A549 (cell line): ENCODE measurements at regions not wholly inside any gene's neighbourhood (a gene's known extent, or its start where the extent isn't known, plus 50 kb on each side); places are given as distances from the start of the nearest gene placed in this dataset.

Experiments
- ATAC-seq, 2 experiments: fragments of 200-7000 bp in 1 of 2; fragments of >200 bp in 1 of 2; cut with Nextera tagmentation in 1 of 2; cut with Tn5 transposase in 1 of 2; 3 replicates each; pipeline versions ENCODE4 v1.8.0 to v1.9.1; 2018 to 2020; ENCODE audit warnings: mild to moderate bottlenecking in 1 of 2, moderate library complexity in 1 of 2
- CTCF ChIA-PET: fragments of 300-600 bp; sonication (Branson Sonifier 250); formaldehyde crosslinking; extraction: SDS; loops from one replicate; lab custom pipeline; 2021; ENCODE audit warnings: antibody characterized with exemption, inconsistent platforms; lab: Yijun Ruan, JAX
- POLR2A ChIA-PET: fragments of 350-600 bp; formaldehyde crosslinking; extraction: SDS; loops from one replicate; lab custom pipeline; 2021; ENCODE audit warnings: antibody characterized with exemption, inconsistent platforms; lab: Yijun Ruan, JAX
- DNase-seq, 2 experiments: peaks; one replicate each; pipeline versions ENCODE4 v3.0.0 to v3.0.0-alpha.2; 2011 to 2016; ENCODE audit warnings: low read depth in 1 of 2, low spot score in 1 of 2
- FAIRE-seq: peaks from 2 replicates; lab custom pipeline; 2011; peaks lifted over from hg19 to GRCh38; lab: Jason Lieb, UNC
- H3K27ac ChIP-seq, 2 experiments: fragments of >200 bp; sonication (Bioruptor Twin); formaldehyde crosslinking; 3 replicates each; pipeline ENCODE4 v1.5.1; 2016 to 2017
- H3K4me1 ChIP-seq: fragments of >200 bp; sonication (Bioruptor Twin); formaldehyde crosslinking; 3 replicates; pipeline ENCODE4 v1.6.1; 2016
- H3K4me2 ChIP-seq: fragments of >200 bp; sonication (Bioruptor Twin); formaldehyde crosslinking; 3 replicates; pipeline ENCODE4 v1.6.1; 2016
- H3K4me3 ChIP-seq: fragments of >200 bp; sonication (Bioruptor Twin); formaldehyde crosslinking; 3 replicates; pipeline ENCODE4 v1.5.1; 2016
- H3K9me3 ChIP-seq: fragments of >200 bp; sonication (Bioruptor Twin); formaldehyde crosslinking; 3 replicates; pipeline ENCODE4 v1.6.1; 2016
- BHLHE40 ChIP-seq: IDR thresholded peaks from 2 replicates; pipeline ENCODE4 v1.6.1; 2012; ENCODE audit warnings: low read depth, low read length, inconsistent platforms
- CBX2 ChIP-seq: fragments of 200-600 bp; sonication (generic); IDR thresholded peaks from 2 replicates; pipeline ENCODE4 v1.6.1; 2016; ENCODE audit warnings: low read depth, mild to moderate bottlenecking, borderline replicate concordance
- CBX8 ChIP-seq: fragments of 200-600 bp; sonication (generic); IDR thresholded peaks from 2 replicates; pipeline ENCODE4 v1.6.1; 2016
- CEBPB ChIP-seq, 2 experiments: fragments of >200 bp in 1 of 2; sonication (Bioruptor Twin) in 1 of 2; formaldehyde crosslinking in 1 of 2; IDR thresholded peaks; 2 replicates each; pipeline ENCODE4 v1.6.1; 2012 to 2016
- CHD2 ChIP-seq: fragments of 150-350 bp; IDR thresholded peaks from 2 replicates; pipeline ENCODE4 v1.6.1; 2014; ENCODE audit warnings: low read length; ENCODE audit not compliant: partially characterized antibody
- CHD4 ChIP-seq: fragments of 200-600 bp; sonication (generic); IDR thresholded peaks from 2 replicates; pipeline ENCODE4 v1.6.1; 2016; ENCODE audit warnings: antibody characterized with exemption, mild to moderate bottlenecking, borderline replicate concordance
- EP300 ChIP-seq, 2 experiments: fragments of >200 bp; sonication (Bioruptor Twin); formaldehyde crosslinking; IDR thresholded peaks; 2 replicates in 1 of 2; 3 replicates in 1 of 2; pipeline ENCODE4 v1.6.1; 2016 to 2017
- ESRRA ChIP-seq: fragments of 150-350 bp; IDR thresholded peaks from 2 replicates; pipeline ENCODE4 v1.6.1; 2014; ENCODE audit warnings: mild to moderate bottlenecking, low read length, borderline replicate concordance
- FOSL2 ChIP-seq, 2 experiments: fragments of 450-650 bp in 1 of 2; fragments of >200 bp in 1 of 2; sonication (Bioruptor Twin) in 1 of 2; formaldehyde crosslinking; IDR thresholded peaks; 2 replicates each; pipeline versions ENCODE4 v1.5.0 to v1.6.1; 2016 to 2020; ENCODE audit warnings: mild to moderate bottlenecking in 1 of 2, moderate library complexity in 1 of 2
- HOXB13 ChIP-seq: fragments of 250-450 bp; sonication (Bioruptor Pico); IDR thresholded peaks from 2 replicates; pipeline ENCODE4 v1.5.0; 2020; ENCODE audit warnings: low read depth, mild to moderate bottlenecking, moderate library complexity
- HOXB5 ChIP-seq: fragments of 250-450 bp; sonication (Bioruptor Pico); IDR thresholded peaks from 2 replicates; pipeline ENCODE4 v1.5.0; 2020; ENCODE audit warnings: mild to moderate bottlenecking, moderate library complexity
- MAFK ChIP-seq: fragments of 450-650 bp; IDR thresholded peaks from 2 replicates; pipeline ENCODE4 v1.6.1; 2014; ENCODE audit not compliant: partially characterized antibody
- NFE2L2 ChIP-seq: fragments of 150-350 bp; conservative IDR thresholded peaks from 2 replicates; pipeline ENCODE4 v1.6.1; 2014; ENCODE audit warnings: low read length
- POLR2A ChIP-seq: IDR thresholded peaks from 2 replicates; pipeline ENCODE4 v1.6.1; 2012; ENCODE audit warnings: mild to moderate bottlenecking, low read length
- POLR2AphosphoS2 ChIP-seq: conservative IDR thresholded peaks from 2 replicates; pipeline ENCODE4 v1.6.1; 2012; ENCODE audit warnings: low read length, improper control_type of control experiment, inconsistent platforms
- RAD21 ChIP-seq, 2 experiments: fragments of >200 bp in 1 of 2; sonication (Bioruptor Twin) in 1 of 2; formaldehyde crosslinking in 1 of 2; IDR thresholded peaks in 1 of 2; conservative IDR thresholded peaks in 1 of 2; 2 replicates in 1 of 2; 3 replicates in 1 of 2; pipeline ENCODE4 v1.6.1; 2012 to 2018; ENCODE audit warnings: inconsistent platforms in 1 of 2
- RCOR1 ChIP-seq: fragments of 150-350 bp; IDR thresholded peaks from 2 replicates; pipeline ENCODE4 v1.6.1; 2014; ENCODE audit warnings: antibody characterized with exemption, low read length, low read depth
- RFX5 ChIP-seq: fragments of 450-650 bp; IDR thresholded peaks from 2 replicates; pipeline ENCODE4 v1.7.1; 2014; ENCODE audit warnings: antibody characterized with exemption, mild to moderate bottlenecking, moderate library complexity
- RNF2 ChIP-seq: fragments of 200-600 bp; sonication (generic); IDR thresholded peaks from 2 replicates; pipeline ENCODE4 v1.6.1; 2016; ENCODE audit warnings: low read depth, mild to moderate bottlenecking, antibody characterized with exemption, moderate library complexity, borderline replicate concordance
- SREBF2 ChIP-seq: fragments of 450-650 bp; IDR thresholded peaks from 2 replicates; pipeline ENCODE4 v1.6.1; 2014; ENCODE audit warnings: mild to moderate bottlenecking, moderate library complexity
- TFCP2L1 ChIP-seq: fragments of 250-450 bp; sonication (Bioruptor Pico); IDR thresholded peaks from 2 replicates; pipeline ENCODE4 v1.5.0; 2021; ENCODE audit warnings: mild to moderate bottlenecking
- TP53 ChIP-seq: fragments of 250-450 bp; sonication (Bioruptor Pico); IDR thresholded peaks from 2 replicates; pipeline ENCODE4 v1.5.0; 2021; ENCODE audit warnings: mild to moderate bottlenecking, moderate library complexity
- ZC3H11A ChIP-seq: fragments of 450-650 bp; IDR thresholded peaks from 2 replicates; pipeline ENCODE4 v1.6.1; 2014; ENCODE audit warnings: antibody characterized with exemption, mild to moderate bottlenecking
- ZFP36 ChIP-seq: fragments of 450-650 bp; IDR thresholded peaks from 2 replicates; pipeline ENCODE4 v1.6.1; 2014; ENCODE audit warnings: borderline replicate concordance; ENCODE audit not compliant: partially characterized antibody
- ZSCAN20 ChIP-seq: fragments of 250-450 bp; sonication (Bioruptor Pico); IDR thresholded peaks from 2 replicates; pipeline ENCODE4 v1.8.0; 2022; ENCODE audit warnings: mild to moderate bottlenecking, moderate library complexity
- WGBS: methylation state at CpG from one replicate; pipeline ENCODE4 v1.1.6; 2017; ENCODE audit errors: missing lambda C conversion rate; 5-methylcytosine and 5-hydroxymethylcytosine counted together
- TF ChIP-seq, protein P1 (sequence below): IDR thresholded peaks from 2 replicates; pipeline ENCODE4 v1.6.1; 2012
- TF ChIP-seq, protein P2 (sequence below): fragments of >200 bp; sonication (Bioruptor Twin); formaldehyde crosslinking; IDR thresholded peaks from 2 replicates; pipeline ENCODE4 v1.6.1; 2016
- TF ChIP-seq, protein P3 (sequence below): fragments of >200 bp; sonication (Bioruptor Twin); formaldehyde crosslinking; IDR thresholded peaks from 3 replicates; pipeline ENCODE4 v1.6.1; 2016
- TF ChIP-seq, protein P4 (sequence below): fragments of 200-600 bp; sonication (generic); IDR thresholded peaks from 2 replicates; pipeline ENCODE4 v1.6.1; 2016; ENCODE audit warnings: antibody characterized with exemption, mild to moderate bottlenecking, moderate library complexity

DNA sequence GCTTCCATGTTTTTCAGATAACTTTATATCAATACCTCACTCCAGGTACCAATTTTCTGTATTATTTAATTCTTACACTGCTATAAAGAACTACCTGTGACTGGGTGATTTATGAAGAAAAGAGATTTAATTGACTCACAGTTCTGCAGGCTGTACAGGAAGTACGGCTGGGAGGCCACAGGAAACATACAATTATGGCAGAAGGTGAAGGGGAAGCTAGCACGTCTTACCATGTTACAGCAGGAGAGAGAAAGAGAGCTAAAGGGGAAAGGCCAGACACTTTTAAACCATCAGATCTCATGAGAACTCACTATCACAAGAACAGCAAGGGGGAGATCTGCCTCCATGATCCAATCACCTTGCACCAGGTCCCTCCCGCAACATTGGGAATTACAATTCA lies 119.1 kb upstream of the BMP5 start:
- Histone ChIP-seq H3K4me2 (no peak overlapping the region), H3K4me1 (no peaks in the 10 kb centered on the region), H3K4me3 (no peak overlapping the region), H3K9me3 (no peaks in the 10 kb centered on the region; the same call in 2 of the 3 replicates), H3K27ac (no peak overlapping the region)
- FAIRE-seq: no peak
- no peak for ATAC-seq
- TF ChIP-seq CEBPB (IDR thresholded peaks at IDR 0.05): no peak
- no peak for TF ChIP-seq EP300 (IDR thresholded peaks at IDR 0.05)
- no peak for TF ChIP-seq MAFK
- TF ChIP-seq POLR2AphosphoS2: no peak
- no peak for TF ChIP-seq TFCP2L1 (CRISPR knock-in tag)
- ChIA-PET CTCF (no interaction called here), POLR2A (no interaction called here)
- WGBS: 70% methylated on average over 3 of the region's 3 CpGs
- no peak for DNase-seq

DNA sequence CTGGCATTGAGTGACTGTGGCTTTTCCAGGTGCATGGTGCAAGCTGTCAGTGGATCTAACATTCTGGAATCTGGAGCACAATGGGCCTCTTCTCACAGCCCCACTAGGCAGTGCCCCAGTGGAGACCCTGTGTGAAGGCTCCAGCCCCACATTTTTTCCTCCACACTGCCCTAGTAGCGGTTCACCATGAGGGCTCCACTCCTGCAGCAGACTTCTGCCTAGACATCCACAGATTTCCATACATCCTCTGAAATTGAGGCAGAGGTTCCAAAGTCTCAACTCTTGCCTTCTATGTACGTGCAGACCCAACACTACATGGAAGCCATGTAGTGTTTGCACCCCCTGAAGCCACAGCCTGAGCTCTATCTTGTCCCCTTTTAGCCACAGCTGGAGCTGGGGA lies 118.0 kb upstream of the BMP5 start:
- Histone ChIP-seq H3K27ac (no peak overlapping the region), H3K9me3 (no peaks in the 10 kb centered on the region; the same call in 2 of the 3 replicates), H3K4me2 (no peak overlapping the region), H3K4me3 (no peak overlapping the region), H3K4me1 (no peaks in the 10 kb centered on the region)
- ATAC-seq (no peak), FAIRE-seq (no peak), DNase-seq (no peak)
- ChIA-PET CTCF (no interaction called here), POLR2A (no interaction called here)
- WGBS: 50% methylated on average over 2 of the region's 2 CpGs
- TF ChIP-seq CEBPB (IDR thresholded peaks at IDR 0.05) (no peak), POLR2AphosphoS2 (no peak), CBX8 (no peak), BHLHE40 (no peak), ZSCAN20 (CRISPR knock-in tag) (no peak), MAFK (no peak), ZC3H11A (no peak), ESRRA (no peak), RFX5 (no peak), FOSL2 (IDR thresholded peaks at IDR 0.05) (no peak), FOSL2 (CRISPR knock-in tag; IDR thresholded peaks at IDR 0.05) (no peak), HOXB5 (CRISPR knock-in tag) (no peak), CBX2 (no peak), ZFP36 (no peak), CHD2 (no peak), NFE2L2 (no peak), CHD4 (no peak)
- TF ChIP-seq, protein P1, sequence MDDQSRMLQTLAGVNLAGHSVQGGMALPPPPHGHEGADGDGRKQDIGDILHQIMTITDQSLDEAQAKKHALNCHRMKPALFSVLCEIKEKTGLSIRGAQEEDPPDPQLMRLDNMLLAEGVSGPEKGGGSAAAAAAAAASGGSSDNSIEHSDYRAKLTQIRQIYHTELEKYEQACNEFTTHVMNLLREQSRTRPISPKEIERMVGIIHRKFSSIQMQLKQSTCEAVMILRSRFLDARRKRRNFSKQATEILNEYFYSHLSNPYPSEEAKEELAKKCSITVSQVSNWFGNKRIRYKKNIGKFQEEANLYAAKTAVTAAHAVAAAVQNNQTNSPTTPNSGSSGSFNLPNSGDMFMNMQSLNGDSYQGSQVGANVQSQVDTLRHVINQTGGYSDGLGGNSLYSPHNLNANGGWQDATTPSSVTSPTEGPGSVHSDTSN: no peak
- TF ChIP-seq, protein P2, sequence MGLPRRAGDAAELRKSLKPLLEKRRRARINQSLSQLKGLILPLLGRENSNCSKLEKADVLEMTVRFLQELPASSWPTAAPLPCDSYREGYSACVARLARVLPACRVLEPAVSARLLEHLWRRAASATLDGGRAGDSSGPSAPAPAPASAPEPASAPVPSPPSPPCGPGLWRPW: no peak

DNA sequence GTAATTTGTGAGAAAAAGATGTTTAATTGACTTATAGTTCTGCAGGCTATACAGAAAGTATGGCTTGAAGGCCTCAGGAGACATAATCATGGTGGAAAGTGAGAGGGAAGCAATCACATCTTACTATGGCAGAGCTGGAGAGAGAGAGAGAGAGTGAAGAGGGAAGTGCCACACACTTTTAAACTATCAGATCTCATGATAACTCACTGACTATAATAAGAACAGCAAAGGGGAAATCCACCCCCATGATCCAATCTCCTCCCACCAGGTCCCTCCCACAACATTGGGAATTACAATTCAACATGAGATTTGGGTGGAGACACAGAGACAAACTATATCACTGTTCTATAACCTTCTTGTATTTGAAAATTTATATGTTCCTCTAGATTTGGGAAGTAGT lies 117.2 kb upstream of the BMP5 start:
- H3K4me1 ChIP-seq: no peaks in the 10 kb centered on the region
- no peak overlapping the region for H3K4me3 ChIP-seq
- H3K27ac ChIP-seq: no peak overlapping the region
- no peak overlapping the region for H3K4me2 ChIP-seq
- ATAC-seq: no peak
- H3K9me3 ChIP-seq: no peaks in the 10 kb centered on the region; the same call in 2 of the 3 replicates
- ChIA-PET CTCF (no interaction called here), POLR2A (no interaction called here)
- no peak for DNase-seq
- no peak for FAIRE-seq
- TF ChIP-seq TP53 (CRISPR knock-in tag): no peak
- no peak for TF ChIP-seq RAD21 (conservative IDR thresholded peaks at IDR 0.05 in 1 of 2, IDR thresholded peaks at IDR 0.05 in 1 of 2)
- no peak for TF ChIP-seq RNF2
- TF ChIP-seq, protein P1: no peak
- TF ChIP-seq RCOR1: no peak
- TF ChIP-seq, protein P3, sequence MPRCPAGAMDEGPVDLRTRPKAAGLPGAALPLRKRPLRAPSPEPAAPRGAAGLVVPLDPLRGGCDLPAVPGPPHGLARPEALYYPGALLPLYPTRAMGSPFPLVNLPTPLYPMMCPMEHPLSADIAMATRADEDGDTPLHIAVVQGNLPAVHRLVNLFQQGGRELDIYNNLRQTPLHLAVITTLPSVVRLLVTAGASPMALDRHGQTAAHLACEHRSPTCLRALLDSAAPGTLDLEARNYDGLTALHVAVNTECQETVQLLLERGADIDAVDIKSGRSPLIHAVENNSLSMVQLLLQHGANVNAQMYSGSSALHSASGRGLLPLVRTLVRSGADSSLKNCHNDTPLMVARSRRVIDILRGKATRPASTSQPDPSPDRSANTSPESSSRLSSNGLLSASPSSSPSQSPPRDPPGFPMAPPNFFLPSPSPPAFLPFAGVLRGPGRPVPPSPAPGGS: no peak
- no peak for TF ChIP-seq NFE2L2
- TF ChIP-seq POLR2A: no peak
- no peak for TF ChIP-seq FOSL2 (IDR thresholded peaks at IDR 0.05)
- TF ChIP-seq FOSL2 (CRISPR knock-in tag; IDR thresholded peaks at IDR 0.05): no peak
- no peak for TF ChIP-seq HOXB13 (CRISPR knock-in tag)
- no peak for TF ChIP-seq ZFP36
- no peak for TF ChIP-seq ZSCAN20 (CRISPR knock-in tag)
- no peak for TF ChIP-seq SREBF2
- TF ChIP-seq, protein P4, sequence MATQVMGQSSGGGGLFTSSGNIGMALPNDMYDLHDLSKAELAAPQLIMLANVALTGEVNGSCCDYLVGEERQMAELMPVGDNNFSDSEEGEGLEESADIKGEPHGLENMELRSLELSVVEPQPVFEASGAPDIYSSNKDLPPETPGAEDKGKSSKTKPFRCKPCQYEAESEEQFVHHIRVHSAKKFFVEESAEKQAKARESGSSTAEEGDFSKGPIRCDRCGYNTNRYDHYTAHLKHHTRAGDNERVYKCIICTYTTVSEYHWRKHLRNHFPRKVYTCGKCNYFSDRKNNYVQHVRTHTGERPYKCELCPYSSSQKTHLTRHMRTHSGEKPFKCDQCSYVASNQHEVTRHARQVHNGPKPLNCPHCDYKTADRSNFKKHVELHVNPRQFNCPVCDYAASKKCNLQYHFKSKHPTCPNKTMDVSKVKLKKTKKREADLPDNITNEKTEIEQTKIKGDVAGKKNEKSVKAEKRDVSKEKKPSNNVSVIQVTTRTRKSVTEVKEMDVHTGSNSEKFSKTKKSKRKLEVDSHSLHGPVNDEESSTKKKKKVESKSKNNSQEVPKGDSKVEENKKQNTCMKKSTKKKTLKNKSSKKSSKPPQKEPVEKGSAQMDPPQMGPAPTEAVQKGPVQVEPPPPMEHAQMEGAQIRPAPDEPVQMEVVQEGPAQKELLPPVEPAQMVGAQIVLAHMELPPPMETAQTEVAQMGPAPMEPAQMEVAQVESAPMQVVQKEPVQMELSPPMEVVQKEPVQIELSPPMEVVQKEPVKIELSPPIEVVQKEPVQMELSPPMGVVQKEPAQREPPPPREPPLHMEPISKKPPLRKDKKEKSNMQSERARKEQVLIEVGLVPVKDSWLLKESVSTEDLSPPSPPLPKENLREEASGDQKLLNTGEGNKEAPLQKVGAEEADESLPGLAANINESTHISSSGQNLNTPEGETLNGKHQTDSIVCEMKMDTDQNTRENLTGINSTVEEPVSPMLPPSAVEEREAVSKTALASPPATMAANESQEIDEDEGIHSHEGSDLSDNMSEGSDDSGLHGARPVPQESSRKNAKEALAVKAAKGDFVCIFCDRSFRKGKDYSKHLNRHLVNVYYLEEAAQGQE: no peak
